GM19455 (cell line): ENCODE measurements at regions not wholly inside any gene's neighbourhood (a gene's known extent, or its start where the extent isn't known, plus 50 kb on each side); places are given as distances from the start of the nearest gene placed in this dataset.
"Not testable (repeated sequence)": the region's sequence is repeated elsewhere in the genome, so short reads cannot be mapped to it uniquely, and the experiment has no call there.

Experiments used
- ATAC-seq: cut with Tn5 transposase; IDR thresholded peaks from one replicate; pipeline ENCODE4 v1.9.1; 2021; ENCODE audit not compliant: unreplicated experiment

- ATAC-seq = no peak
Observed at GRCh38 chr10:33913194-33913593, 578.7 kb upstream of the NRP1 start.

- ATAC-seq = not testable (repeated sequence)
Observed at GRCh38 chr10:33909476-33909875, 575.0 kb upstream of the NRP1 start.

GRCh38 chr10:33901166-33901565, 566.7 kb upstream of the NRP1 start:
- no peak for ATAC-seq

GRCh38 chr10:33900596-33900995, 566.1 kb upstream of the NRP1 start:
- ATAC-seq = no peak

- ATAC-seq = no peak
Observed at GRCh38 chr10:33899578-33900531, 565.4 kb upstream of the NRP1 start.

GRCh38 chr10:33897291-33897752, 562.9 kb upstream of the NRP1 start:
- no peak for ATAC-seq

- ATAC-seq = no peak
Observed at GRCh38 chr10:33893506-33893905, 559.0 kb upstream of the NRP1 start.

GRCh38 chr10:33889371-33889770, 554.9 kb upstream of the NRP1 start:
- ATAC-seq = no peak

GRCh38 chr10:33887188-33887587, 552.7 kb upstream of the NRP1 start:
- no peak for ATAC-seq

GRCh38 chr10:33886299-33886698, 551.8 kb upstream of the NRP1 start:
- no peak for ATAC-seq

- no peak for ATAC-seq
Observed at GRCh38 chr10:33884604-33885003, 550.1 kb upstream of the NRP1 start.

- no peak for ATAC-seq
Observed at GRCh38 chr10:33883881-33884280, 549.4 kb upstream of the NRP1 start.

- ATAC-seq = no peak
Observed at GRCh38 chr10:33882996-33883395, 548.5 kb upstream of the NRP1 start.

GRCh38 chr10:33880291-33880690, 545.8 kb upstream of the NRP1 start:
- no peak for ATAC-seq

- no peak for ATAC-seq
Observed at GRCh38 chr10:33878238-33878786, 543.8 kb upstream of the NRP1 start.

GRCh38 chr10:33876584-33877400, 542.3 kb upstream of the NRP1 start:
- ATAC-seq = no peak

- no peak for ATAC-seq
Observed at GRCh38 chr10:33875924-33876583, 541.6 kb upstream of the NRP1 start.

GRCh38 chr10:33871061-33871956, 536.8 kb upstream of the NRP1 start:
- no peak for ATAC-seq

- ATAC-seq = no peak
Observed at GRCh38 chr10:33869481-33869880, 535.0 kb upstream of the NRP1 start.

GRCh38 chr10:33869028-33869427, 534.6 kb upstream of the NRP1 start:
- ATAC-seq = no peak
